Lung (tissue), 11 donors: ENCODE measurements at regions not wholly inside any gene's neighbourhood (a gene's known extent, or its start where the extent isn't known, plus 50 kb on each side); places are given as distances from the start of the nearest gene placed in this dataset.

Source experiments
- ATAC-seq: fragments of 200-7000 bp; cut with Tn5 transposase; one replicate; pipeline ENCODE4 v1.9.1; 2020; ENCODE audit warnings: moderate number of reproducible peaks; ENCODE audit not compliant: insufficient read depth, low FRiP score
- DNase-seq, 3 donors: peaks; one replicate each; pipeline ENCODE4 v3.0.0-alpha.2; 2013 to 2017
- H3K27ac ChIP-seq, 2 donors: one replicate each; pipeline ENCODE4 v1.5.1; 2013; ENCODE audit warnings: mild to moderate bottlenecking in 2 of 2, moderate library complexity in 2 of 2, control low read depth in 1 of 2, inconsistent platforms in 1 of 2, low read depth in 1 of 2, low read length in 1 of 2
- H3K27me3 ChIP-seq, 3 donors: one replicate each; pipeline ENCODE4 v1.5.1; 2013; ENCODE audit warnings: low read length in 2 of 3; ENCODE audit not compliant: control insufficient read depth in 3 of 3, insufficient read depth in 3 of 3
- H3K36me3 ChIP-seq, 4 donors: one replicate each; pipeline ENCODE4 v1.5.1; 2013; ENCODE audit warnings: low read length in 4 of 4, mild to moderate bottlenecking in 1 of 4, moderate library complexity in 1 of 4; ENCODE audit not compliant: control insufficient read depth in 4 of 4, insufficient read depth in 4 of 4
- H3K4me1 ChIP-seq, 5 donors: one replicate each; pipeline ENCODE4 v1.5.1; 2013; ENCODE audit warnings: low read length in 5 of 5, mild to moderate bottlenecking in 2 of 5, moderate library complexity in 1 of 5; ENCODE audit not compliant: control insufficient read depth in 5 of 5, insufficient read depth in 5 of 5
- H3K4me3 ChIP-seq: one replicate; pipeline ENCODE4 v1.5.1; 2013; ENCODE audit warnings: mild to moderate bottlenecking, control low read depth, moderate library complexity
- H3K9ac ChIP-seq, 2 donors: one replicate each; pipeline ENCODE4 v1.5.1; 2013; ENCODE audit warnings: low read length in 2 of 2, control low read depth in 1 of 2; ENCODE audit not compliant: insufficient read depth in 1 of 2
- H3K9me3 ChIP-seq, 4 donors: one replicate each; pipeline ENCODE4 v1.5.1; 2013; ENCODE audit warnings: low read length in 3 of 4, mild to moderate bottlenecking in 1 of 4, moderate library complexity in 1 of 4; ENCODE audit not compliant: control insufficient read depth in 4 of 4, insufficient read depth in 3 of 4
- WGBS, 2 donors: extraction: QIAGEN DNeasy Blood & Tissue Kit; methylation state at CpG; one replicate each; pipeline ENCODE4 v1.1.7; 2013; 5-methylcytosine and 5-hydroxymethylcytosine counted together
- TF ChIP-seq, protein P1 (sequence below): IDR thresholded peaks from 2 replicates; pipeline ENCODE4 v1.5.1; 2012; ENCODE audit warnings: mild to moderate bottlenecking; ENCODE audit errors: control extremely low read depth, extremely low read depth
- donor health status: control.
- donor health status: control.
- donor health status: Bipolar disorder and iron deficiency.
- donor health status: healthy.
- donor health status: DM: yes; HTN: yes; CAD: no.

DNA sequence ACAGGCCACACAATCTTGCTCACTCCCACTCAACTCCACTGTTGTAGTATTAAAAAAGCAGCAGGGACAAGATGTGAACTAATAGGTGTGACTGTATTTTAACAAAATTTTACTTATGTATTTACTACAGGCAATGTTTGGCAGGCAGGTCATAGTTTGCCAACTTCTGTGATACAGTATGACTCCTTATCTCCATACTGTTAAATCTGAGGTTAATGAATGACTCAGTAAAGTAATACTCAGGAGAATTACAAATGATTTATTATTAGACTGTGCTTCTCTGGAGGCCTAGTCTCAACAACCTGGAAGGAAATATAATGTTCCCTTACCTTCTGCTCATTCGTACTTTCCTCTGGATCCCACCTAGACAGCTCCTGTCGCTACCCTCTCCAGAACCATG is 258.6 kb upstream of the KCNMB2 start:
- no peak overlapping the region for H3K9ac ChIP-seq
- 72 to 97% methylated on average over 2 of the region's 2 CpGs for WGBS, 2 donors
- peak overlapping the region in 1 of 2 donors; percentile 49 for H3K27ac ChIP-seq
- H3K27me3 ChIP-seq = no peaks in the 10 kb centered on the region
- H3K9me3 ChIP-seq = peaks cover 0 to 13% (median 6%) of the 10 kb centered on the region in 4 donors
- H3K36me3 ChIP-seq = no peaks in the 10 kb centered on the region
- no peaks in the 10 kb centered on the region for H3K4me1 ChIP-seq
- TF ChIP-seq, protein P1, sequence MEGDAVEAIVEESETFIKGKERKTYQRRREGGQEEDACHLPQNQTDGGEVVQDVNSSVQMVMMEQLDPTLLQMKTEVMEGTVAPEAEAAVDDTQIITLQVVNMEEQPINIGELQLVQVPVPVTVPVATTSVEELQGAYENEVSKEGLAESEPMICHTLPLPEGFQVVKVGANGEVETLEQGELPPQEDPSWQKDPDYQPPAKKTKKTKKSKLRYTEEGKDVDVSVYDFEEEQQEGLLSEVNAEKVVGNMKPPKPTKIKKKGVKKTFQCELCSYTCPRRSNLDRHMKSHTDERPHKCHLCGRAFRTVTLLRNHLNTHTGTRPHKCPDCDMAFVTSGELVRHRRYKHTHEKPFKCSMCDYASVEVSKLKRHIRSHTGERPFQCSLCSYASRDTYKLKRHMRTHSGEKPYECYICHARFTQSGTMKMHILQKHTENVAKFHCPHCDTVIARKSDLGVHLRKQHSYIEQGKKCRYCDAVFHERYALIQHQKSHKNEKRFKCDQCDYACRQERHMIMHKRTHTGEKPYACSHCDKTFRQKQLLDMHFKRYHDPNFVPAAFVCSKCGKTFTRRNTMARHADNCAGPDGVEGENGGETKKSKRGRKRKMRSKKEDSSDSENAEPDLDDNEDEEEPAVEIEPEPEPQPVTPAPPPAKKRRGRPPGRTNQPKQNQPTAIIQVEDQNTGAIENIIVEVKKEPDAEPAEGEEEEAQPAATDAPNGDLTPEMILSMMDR = no peak
- no peak overlapping the region for H3K4me3 ChIP-seq
- peak in 2 of 3 donors; percentile 16 to 51 for DNase-seq
- ATAC-seq = no peak

DNA sequence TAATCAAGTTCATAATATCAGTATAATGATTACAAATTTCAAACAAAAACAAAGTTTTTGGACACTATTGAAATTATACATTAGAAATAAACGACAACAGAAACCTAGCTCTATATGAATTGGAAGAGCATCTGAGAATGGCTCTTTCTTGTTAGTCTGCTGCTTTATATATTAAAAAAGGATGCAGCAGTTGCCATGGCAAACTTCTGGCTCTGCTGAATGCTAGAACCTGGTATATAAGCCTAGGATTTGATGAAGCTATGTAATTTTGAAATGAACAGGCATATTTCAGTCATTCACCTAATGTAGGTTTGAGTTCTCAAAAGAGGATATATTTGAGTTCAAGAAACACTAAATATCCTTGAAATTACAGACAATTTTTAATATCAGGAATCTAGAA is 252.7 kb upstream of the KCNMB2 start:
- Histone ChIP-seq H3K27me3 (no peaks in the 10 kb centered on the region), H3K9me3 (peaks cover 0 to 11% (median 6%) of the 10 kb centered on the region in 4 donors), H3K4me3 (no peak overlapping the region), H3K27ac (no peak overlapping the region), H3K9ac (no peak overlapping the region), H3K36me3 (no peaks in the 10 kb centered on the region), H3K4me1 (no peaks in the 10 kb centered on the region)
- ATAC-seq (no peak), DNase-seq (no peak)
- TF ChIP-seq, protein P1 = no peak
- 91 to 100% methylated on average over 1 of the region's 1 CpG for WGBS, 2 donors

DNA sequence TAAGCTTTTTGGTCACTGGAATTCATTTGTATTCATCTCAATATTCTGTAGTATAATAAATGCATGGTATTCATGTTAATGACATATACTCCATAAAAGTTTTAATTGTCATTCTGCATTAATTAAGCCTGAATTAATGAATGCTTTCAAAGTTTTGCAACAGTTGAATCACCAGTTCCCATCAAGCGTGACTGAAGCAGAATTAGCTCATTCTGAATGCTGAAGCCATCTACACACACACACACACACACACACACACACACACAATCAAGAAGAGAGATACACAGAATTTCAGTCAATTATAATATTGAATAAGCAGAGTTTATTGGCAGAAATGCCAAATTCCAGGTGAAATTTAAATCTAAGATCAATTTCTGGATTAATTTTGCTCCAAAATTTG is 252.1 kb upstream of the KCNMB2 start:
- DNase-seq (no peak), ATAC-seq (no peak)
- Histone ChIP-seq H3K9me3 (peaks cover 0 to 8% (median 3%) of the 10 kb centered on the region in 4 donors), H3K36me3 (no peaks in the 10 kb centered on the region), H3K27ac (no peak overlapping the region), H3K9ac (no peak overlapping the region), H3K4me3 (no peak overlapping the region), H3K4me1 (no peaks in the 10 kb centered on the region), H3K27me3 (no peaks in the 10 kb centered on the region)
- WGBS, 2 donors = 81 to 91% methylated on average over 1 of the region's 1 CpG
- TF ChIP-seq, protein P1 = no peak

DNA sequence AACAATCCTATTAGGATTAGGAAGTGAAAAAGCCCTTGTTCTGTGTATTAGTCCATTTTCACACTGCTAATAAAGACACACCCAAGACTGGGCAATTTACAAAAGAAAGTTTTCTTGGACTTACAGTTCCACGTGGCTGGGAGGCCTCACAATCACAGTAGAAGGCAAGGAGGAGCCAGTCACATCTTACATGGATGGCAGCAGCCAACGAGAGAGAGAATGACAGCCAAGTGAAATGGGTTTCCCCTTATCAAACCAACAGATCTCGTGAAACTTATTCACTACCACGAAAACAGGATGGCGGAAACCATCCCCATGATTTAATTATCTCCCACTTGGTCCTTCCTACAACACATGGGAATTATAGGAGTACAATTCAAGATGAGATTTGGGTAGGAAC is 248.2 kb upstream of the KCNMB2 start:
- DNase-seq = no peak
- Histone ChIP-seq H3K4me1 (peaks cover 0 to 7% (median 0%) of the 10 kb centered on the region in 5 donors), H3K4me3 (no peak overlapping the region), H3K9ac (no peak overlapping the region), H3K36me3 (no peaks in the 10 kb centered on the region), H3K27me3 (no peaks in the 10 kb centered on the region), H3K27ac (no peak overlapping the region), H3K9me3 (no peaks in the 10 kb centered on the region)
- WGBS, 2 donors = 78 to 86% methylated on average over 5 of the region's 5 CpGs
- TF ChIP-seq, protein P1 = no peak
- no peak for ATAC-seq
